Keratinocyte (primary cell): ENCODE measurements at regions not wholly inside any gene's neighbourhood (a gene's known extent, or its start where the extent isn't known, plus 50 kb on each side); places are given as distances from the start of the nearest gene placed in this dataset.

Source experiments
- DNase-seq: peaks from one replicate; pipeline ENCODE4 v3.0.0-alpha.2; 2011; ENCODE audit warnings: low read depth, missing footprints, low spot score
- FAIRE-seq: peaks from 2 replicates; lab custom pipeline; 2011; peaks lifted over from hg19 to GRCh38; lab: Jason Lieb, UNC
- H2AFZ ChIP-seq: 2 replicates; pipeline ENCODE4 v1.6.0; 2012; ENCODE audit warnings: low read length, control low read depth, inconsistent platforms; ENCODE audit not compliant: control insufficient read depth
- H3K27ac ChIP-seq: 2 replicates; pipeline ENCODE4 v1.5.1; 2011; ENCODE audit warnings: low read length; ENCODE audit not compliant: control insufficient read depth, insufficient read depth
- H3K27me3 ChIP-seq: 3 replicates; pipeline ENCODE4 v1.6.0; 2011; ENCODE audit warnings: low read length; ENCODE audit not compliant: control insufficient read depth, insufficient read depth; ENCODE audit errors: extremely low read depth
- H3K36me3 ChIP-seq, 2 experiments: 2 replicates in 1 of 2; 3 replicates in 1 of 2; pipeline ENCODE4 v1.5.1; 2011; ENCODE audit warnings: low read length in 2 of 2, mild to moderate bottlenecking in 1 of 2; ENCODE audit not compliant: control insufficient read depth in 2 of 2, insufficient read depth in 2 of 2; ENCODE audit errors: extremely low read depth in 1 of 2
- H3K4me1 ChIP-seq: 3 replicates; pipeline ENCODE4 v1.5.1; 2011; ENCODE audit warnings: low read length; ENCODE audit not compliant: control insufficient read depth, insufficient read depth; ENCODE audit errors: extremely low read depth
- H3K4me2 ChIP-seq: 3 replicates; pipeline ENCODE4 v1.6.0; 2011; ENCODE audit warnings: low read depth, low read length; ENCODE audit not compliant: control insufficient read depth, insufficient read depth; ENCODE audit errors: extremely low read depth
- H3K4me3 ChIP-seq, 3 experiments: fragments of 200-600 bp in 1 of 3; sonication (generic) in 1 of 3; 2 replicates in 2 of 3; 3 replicates in 1 of 3; pipeline ENCODE4 v1.5.1; 2011 to 2016; ENCODE audit warnings: low read length in 3 of 3, mild to moderate bottlenecking in 3 of 3, control low read depth in 2 of 3, inconsistent platforms in 1 of 3, low read depth in 1 of 3, mixed read lengths in 1 of 3, mixed run types in 1 of 3, moderate library complexity in 1 of 3; ENCODE audit not compliant: control insufficient read depth in 2 of 3, insufficient read depth in 2 of 3; ENCODE audit errors: extremely low read depth in 1 of 3
- H3K79me2 ChIP-seq: 2 replicates; pipeline ENCODE4 v1.6.0; 2012; ENCODE audit warnings: low read length; ENCODE audit not compliant: control insufficient read depth, insufficient read depth
- H3K9ac ChIP-seq: 3 replicates; pipeline ENCODE4 v1.6.0; 2011; ENCODE audit warnings: low read length; ENCODE audit not compliant: control insufficient read depth, insufficient read depth; ENCODE audit errors: extremely low read depth
- H3K9me1 ChIP-seq: 3 replicates; pipeline ENCODE4 v1.6.0; 2011; ENCODE audit warnings: low read length; ENCODE audit not compliant: control insufficient read depth, insufficient read depth; ENCODE audit errors: extremely low read depth
- H3K9me3 ChIP-seq: 2 replicates; pipeline ENCODE4 v1.5.1; 2012; ENCODE audit warnings: low read depth, low read length; ENCODE audit not compliant: control insufficient read depth
- H4K20me1 ChIP-seq: 3 replicates; pipeline ENCODE4 v1.6.0; 2011; ENCODE audit warnings: low read length; ENCODE audit not compliant: control insufficient read depth, insufficient read depth; ENCODE audit errors: extremely low read depth
- EZH2 ChIP-seq: IDR thresholded peaks from one replicate; pipeline ENCODE4 v1.6.1; 2012; ENCODE audit warnings: inconsistent platforms, mild to moderate bottlenecking, low read length, moderate library complexity
- dilution Hi-C: fragments of 300-500 bp; cut with MboI; formaldehyde crosslinking; loops from one replicate; pipeline ENCODE4 v1.7.0; 2020; ENCODE audit warnings: low sequenced_read_pairs; ENCODE audit not compliant: extremely low pct_ligation_motif_present
- TF ChIP-seq, protein P1 (sequence below), 3 experiments: IDR thresholded peaks in 1 of 3; conservative IDR thresholded peaks in 1 of 3; optimal IDR thresholded peaks in 1 of 3; 2 replicates in 2 of 3; 3 replicates in 1 of 3; pipeline versions ENCODE3 to v1.5.1; 2011; ENCODE audit warnings: low read length in 3 of 3, mild to moderate bottlenecking in 3 of 3, moderate library complexity in 2 of 3, control low read depth in 1 of 3, inconsistent platforms in 1 of 3; ENCODE audit not compliant: insufficient read depth in 2 of 3; ENCODE audit errors: extremely low read depth in 1 of 3

DNA sequence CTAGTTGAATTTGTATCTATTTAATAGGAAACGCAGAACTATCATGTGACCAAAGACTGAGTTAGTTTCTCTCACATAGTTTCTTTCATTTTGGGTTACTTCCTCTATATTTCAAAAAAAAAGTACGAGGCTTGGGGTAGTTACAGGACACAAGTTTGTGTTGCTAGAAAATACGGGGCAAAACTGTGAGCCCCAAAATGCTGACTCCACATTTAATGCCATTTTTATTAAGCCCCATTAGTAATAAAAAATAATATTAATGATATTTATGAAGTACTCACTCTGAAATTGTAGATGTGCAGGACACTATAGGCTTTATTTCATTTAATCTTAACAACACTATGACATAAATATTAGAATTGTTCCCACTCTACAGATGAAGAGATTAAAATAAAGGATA is 268.6 kb downstream of the DTHD1 start:
- dilution Hi-C loops = no loop called here
- no peak overlapping the region for H3K9ac ChIP-seq
- no peaks in the 10 kb centered on the region for H4K20me1 ChIP-seq
- H3K9me1 ChIP-seq = no peaks in the 10 kb centered on the region
- no peak overlapping the region for H3K27ac ChIP-seq
- no peaks in the 10 kb centered on the region for H3K36me3 ChIP-seq
- H3K9me3 ChIP-seq = no peaks in the 10 kb centered on the region
- FAIRE-seq (no peak), DNase-seq (no peak)
- no peak overlapping the region for H2AFZ ChIP-seq
- no peak overlapping the region for H3K4me2 ChIP-seq
- H3K27me3 ChIP-seq = no peaks in the 10 kb centered on the region
- no peak overlapping the region for H3K4me3 ChIP-seq
- no peaks in the 10 kb centered on the region for H3K79me2 ChIP-seq
- TF ChIP-seq, protein P1, sequence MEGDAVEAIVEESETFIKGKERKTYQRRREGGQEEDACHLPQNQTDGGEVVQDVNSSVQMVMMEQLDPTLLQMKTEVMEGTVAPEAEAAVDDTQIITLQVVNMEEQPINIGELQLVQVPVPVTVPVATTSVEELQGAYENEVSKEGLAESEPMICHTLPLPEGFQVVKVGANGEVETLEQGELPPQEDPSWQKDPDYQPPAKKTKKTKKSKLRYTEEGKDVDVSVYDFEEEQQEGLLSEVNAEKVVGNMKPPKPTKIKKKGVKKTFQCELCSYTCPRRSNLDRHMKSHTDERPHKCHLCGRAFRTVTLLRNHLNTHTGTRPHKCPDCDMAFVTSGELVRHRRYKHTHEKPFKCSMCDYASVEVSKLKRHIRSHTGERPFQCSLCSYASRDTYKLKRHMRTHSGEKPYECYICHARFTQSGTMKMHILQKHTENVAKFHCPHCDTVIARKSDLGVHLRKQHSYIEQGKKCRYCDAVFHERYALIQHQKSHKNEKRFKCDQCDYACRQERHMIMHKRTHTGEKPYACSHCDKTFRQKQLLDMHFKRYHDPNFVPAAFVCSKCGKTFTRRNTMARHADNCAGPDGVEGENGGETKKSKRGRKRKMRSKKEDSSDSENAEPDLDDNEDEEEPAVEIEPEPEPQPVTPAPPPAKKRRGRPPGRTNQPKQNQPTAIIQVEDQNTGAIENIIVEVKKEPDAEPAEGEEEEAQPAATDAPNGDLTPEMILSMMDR (optimal IDR thresholded peaks at IDR 0.05 in 1 of 3, IDR thresholded peaks at IDR 0.05 in 1 of 3, conservative IDR thresholded peaks at IDR 0.05 in 1 of 3; ENCODE audit: extremely low read depth in 1 of 3, insufficient read depth in 2 of 3, low read length in 3 of 3) = no peak
- TF ChIP-seq EZH2 = no peak
- peaks cover 40% of the 10 kb centered on the region for H3K4me1 ChIP-seq

DNA sequence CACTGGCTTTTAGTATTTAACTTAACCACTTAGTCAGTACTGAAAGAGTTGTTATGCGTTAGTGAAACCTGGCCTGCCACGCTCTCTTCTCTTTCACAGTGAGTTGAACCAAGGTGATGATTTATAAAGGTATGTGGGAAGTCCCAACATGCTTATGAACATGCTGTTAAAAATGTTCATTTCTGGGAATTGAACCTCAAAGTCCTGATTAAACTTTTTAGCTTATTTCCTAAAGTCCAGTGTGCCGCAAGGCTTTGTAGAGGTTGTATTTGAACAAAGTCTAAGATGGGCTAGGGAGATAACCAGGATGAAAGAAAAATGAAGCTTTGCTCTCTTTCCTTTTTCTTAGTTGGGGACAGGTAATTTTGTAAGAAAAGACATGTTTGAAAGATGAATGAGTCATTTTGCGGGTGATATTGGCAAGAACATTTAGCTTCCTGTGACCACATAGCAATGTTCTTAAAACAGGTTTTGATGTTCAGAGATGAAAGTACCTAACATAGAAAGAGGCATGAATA is 270.3 kb downstream of the DTHD1 start:
- no peaks in the 10 kb centered on the region for H3K9me3 ChIP-seq
- H3K27me3 ChIP-seq = no peaks in the 10 kb centered on the region
- H4K20me1 ChIP-seq = no peaks in the 10 kb centered on the region
- dilution Hi-C loops = no loop called here
- peak overlapping the region; percentile 89 for H3K27ac ChIP-seq
- H3K36me3 ChIP-seq = no peaks in the 10 kb centered on the region
- no peaks in the 10 kb centered on the region for H3K9me1 ChIP-seq
- H2AFZ ChIP-seq = peak overlapping the region; percentile 50
- peak overlapping the region; percentile 81 for H3K4me2 ChIP-seq
- TF ChIP-seq, protein P1 (optimal IDR thresholded peaks at IDR 0.05 in 1 of 3, IDR thresholded peaks at IDR 0.05 in 1 of 3, conservative IDR thresholded peaks at IDR 0.05 in 1 of 3; ENCODE audit: extremely low read depth in 1 of 3, insufficient read depth in 2 of 3, low read length in 3 of 3) = no peak
- TF ChIP-seq EZH2 = no peak
- H3K9ac ChIP-seq = peak overlapping the region; percentile 58
- no peaks in the 10 kb centered on the region for H3K79me2 ChIP-seq
- DNase-seq (peak; percentile 53), FAIRE-seq (peak; percentile 88)
- peak overlapping the region in 2 of 3 experiments; percentile 8 to 44 for H3K4me3 ChIP-seq
- H3K4me1 ChIP-seq = peaks cover 40% of the 10 kb centered on the region
